G401 (cell line): ENCODE measurements at regions not wholly inside any gene's neighbourhood (a gene's known extent, or its start where the extent isn't known, plus 50 kb on each side); places are given as distances from the start of the nearest gene placed in this dataset.

ENCODE experiments used
- DNase-seq: peaks from one replicate; pipeline ENCODE4 v3.0.0-alpha.2; 2015; ENCODE audit warnings: low spot score
- in situ Hi-C: cut with HindIII; loops from 2 replicates; pipeline ENCODE4 v1.10.0; 2016; ENCODE audit warnings: low sequenced_read_pairs, mixed read lengths

DNA sequence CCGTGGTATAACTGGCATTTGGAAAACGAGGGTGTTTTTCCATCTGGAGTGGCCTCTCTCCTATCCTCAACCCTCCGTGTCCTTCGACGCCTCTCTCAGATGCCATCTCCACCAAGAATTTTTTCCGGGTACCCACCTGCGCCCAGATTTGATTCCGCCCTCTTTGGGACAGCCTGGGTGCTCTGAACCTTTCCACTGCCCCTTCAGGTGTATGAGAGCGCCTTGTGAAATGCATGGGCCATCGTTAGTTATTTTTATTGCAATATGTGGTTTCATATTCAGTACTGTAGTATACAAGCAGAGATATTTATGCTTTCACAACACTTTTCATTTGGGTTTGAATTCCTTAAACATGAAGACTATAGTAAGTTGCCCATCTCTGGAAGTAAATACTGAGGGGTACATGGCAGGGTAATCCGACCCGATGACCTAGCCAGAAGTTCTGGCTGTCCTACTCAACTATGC is 78.2 kb upstream of the IFNE start:
- no peak for DNase-seq
- in situ Hi-C loops, result no loop called here

GRCh38 chr9:21561502-21561901 is 79.4 kb upstream of the IFNE start:
- no peak for DNase-seq
- in situ Hi-C loops, result no loop called here

DNA sequence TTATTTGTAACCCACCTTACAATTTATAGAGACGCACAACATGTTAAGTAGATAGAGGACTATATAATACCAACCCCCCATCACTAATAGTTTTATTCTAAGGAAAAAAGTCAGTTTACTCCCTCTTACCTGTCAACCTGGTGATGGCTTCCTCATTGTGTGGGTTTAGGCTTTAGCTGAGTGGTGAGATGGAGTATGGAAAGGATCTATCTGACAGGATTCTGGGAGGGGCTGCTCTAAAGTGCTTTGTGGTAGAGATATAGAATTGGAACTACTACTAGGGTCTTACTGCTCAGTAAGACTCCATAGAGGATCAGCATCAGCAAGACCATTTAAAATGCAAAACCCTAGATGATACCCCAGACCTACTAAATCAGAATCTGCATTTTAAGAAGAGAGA is 82.1 kb upstream of the IFNE start:
- in situ Hi-C loops, result no loop called here
- no peak for DNase-seq

DNA sequence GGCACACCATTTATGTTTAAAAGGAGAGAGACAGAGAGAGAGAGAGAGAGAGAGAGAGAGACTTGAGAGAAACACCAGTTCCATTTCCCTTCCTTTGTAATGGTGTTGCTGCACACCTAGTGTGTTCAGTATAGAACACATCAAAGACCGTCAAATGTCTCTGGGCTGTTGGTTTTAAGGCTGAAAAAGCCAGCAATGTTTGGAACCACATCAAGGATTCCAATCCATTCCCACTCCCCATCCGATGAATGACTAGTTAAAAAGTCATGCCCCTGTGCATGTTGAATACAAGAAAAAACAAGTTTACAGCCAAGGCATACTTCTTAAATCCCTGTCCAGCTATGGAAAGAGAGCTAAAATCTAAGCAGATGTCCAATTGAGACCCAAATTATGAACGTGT is 83.0 kb upstream of the IFNE start:
- in situ Hi-C loops, result no loop called here
- no peak for DNase-seq

- in situ Hi-C loops, result no loop called here
- DNase-seq, result no peak
Observed at GRCh38 chr9:21567926-21568325, 85.8 kb upstream of the IFNE start.

DNA sequence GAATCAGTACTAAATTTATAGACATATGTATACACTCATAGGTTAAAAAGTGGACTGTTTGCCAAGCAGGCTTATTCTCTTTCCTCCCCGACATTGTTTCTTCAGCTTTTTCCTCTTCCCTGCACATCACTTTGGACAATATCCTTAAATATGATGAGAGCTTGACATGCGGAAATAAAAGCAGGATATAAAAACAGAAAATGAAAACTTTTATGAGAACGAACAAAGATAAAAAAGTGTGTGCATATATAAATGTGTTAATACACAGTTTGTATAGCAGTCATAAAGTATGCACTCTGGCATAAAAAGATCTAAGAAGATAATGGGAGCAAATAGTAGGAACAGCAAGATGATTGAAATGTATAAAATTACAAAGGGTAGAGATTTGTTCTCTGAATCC is 86.4 kb upstream of the IFNE start:
- in situ Hi-C loops, result no loop called here
- no peak for DNase-seq

DNA sequence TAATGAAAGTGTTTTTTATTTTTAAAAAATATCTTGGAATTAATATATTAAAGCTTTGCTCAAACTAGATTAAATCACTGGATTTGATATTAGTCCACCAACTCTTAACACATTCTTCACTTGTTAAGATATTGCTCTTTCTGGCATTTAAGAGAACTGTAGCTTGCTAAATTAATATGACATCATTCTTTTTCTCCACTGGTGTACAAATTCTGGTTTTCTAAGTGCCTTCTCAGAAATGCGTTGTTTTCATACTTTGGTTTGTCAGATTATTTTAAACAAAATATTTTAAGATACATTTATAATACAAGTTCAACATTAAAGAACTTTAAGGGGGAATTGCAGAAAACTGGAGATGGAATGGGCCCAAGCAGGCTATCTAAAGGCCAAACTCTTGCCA is 87.6 kb upstream of the IFNE start:
- DNase-seq, result no peak
- in situ Hi-C loops, result no loop called here

DNA sequence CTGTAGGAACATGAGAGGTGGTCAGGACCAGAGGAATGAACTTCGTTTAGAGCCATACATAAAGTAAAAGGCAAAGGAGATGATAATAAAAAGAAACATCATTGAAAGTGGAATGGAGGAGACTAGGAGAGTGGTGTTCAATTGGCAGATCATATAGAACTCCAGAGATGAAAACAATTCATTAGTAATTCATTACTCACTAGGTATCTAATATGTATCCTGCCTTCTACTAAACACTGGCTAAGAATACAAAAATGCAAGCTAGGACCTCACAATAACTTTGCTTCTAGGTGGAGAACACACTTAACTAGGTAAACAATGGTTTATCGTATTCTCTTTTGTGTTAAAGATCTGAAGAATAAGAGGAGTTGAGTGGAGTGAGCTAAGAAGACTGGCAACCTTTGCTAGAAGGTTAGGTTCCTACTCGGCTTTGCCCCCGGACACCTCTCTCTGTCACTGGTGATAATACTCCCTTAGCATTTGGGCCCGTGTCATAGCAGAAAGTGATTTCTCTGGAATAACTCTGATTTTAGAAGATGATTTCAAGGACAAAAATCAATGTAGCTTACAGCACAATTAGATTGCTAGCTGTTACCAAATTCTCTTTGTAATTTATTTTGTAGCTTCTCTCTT is 88.6 kb upstream of the IFNE start:
- peak; percentile 45 for DNase-seq
- in situ Hi-C loops, result no loop called here

GRCh38 chr9:21574261-21574660 is 92.1 kb upstream of the IFNE start:
- in situ Hi-C loops, result no loop called here

DNA sequence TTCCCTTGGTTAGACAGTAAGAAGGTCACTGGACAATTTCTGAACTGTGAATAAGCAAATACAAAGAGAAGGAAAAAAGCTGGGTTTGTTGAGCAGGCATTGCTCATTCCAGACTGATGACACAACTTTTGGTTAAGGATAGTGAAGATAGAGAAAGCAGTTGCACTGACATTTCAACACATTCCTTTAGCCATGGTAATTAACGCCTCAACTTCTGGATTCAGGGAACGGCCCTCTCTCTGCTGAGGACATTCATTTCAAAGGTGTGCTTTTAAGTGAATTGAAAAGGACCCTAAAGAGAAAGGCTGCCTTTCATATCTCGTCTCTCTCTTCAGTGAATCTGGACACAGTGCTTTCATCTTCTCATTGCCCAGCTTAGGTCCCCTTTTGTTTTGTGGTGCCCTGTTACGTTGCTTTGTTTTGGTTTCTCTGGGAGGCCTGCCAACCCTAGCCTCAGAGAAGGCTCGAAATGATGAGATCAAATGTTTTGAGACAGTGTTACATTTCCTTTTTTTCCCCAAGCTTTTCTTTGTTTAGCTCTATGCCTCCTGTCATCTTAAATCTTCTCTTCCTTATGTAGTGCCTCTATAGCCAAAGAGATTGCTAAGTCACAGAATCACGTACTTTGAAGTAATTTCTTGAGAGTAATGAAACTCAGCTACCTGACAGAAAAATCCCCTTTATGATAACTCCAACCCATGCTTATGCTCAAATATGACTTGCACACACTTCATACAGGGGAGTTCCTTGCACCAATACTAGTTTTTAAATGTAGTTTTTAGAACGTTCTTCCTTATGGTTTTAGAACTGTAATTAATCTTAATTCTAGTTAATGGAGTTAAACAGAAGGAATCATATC is 94.4 kb upstream of the IFNE start:
- in situ Hi-C loops, result no loop called here
- no peak for DNase-seq

More at GRCh38 chr9:21574261-21574660, 92.1 kb upstream of the IFNE start:
- DNase-seq, result no peak

DNA sequence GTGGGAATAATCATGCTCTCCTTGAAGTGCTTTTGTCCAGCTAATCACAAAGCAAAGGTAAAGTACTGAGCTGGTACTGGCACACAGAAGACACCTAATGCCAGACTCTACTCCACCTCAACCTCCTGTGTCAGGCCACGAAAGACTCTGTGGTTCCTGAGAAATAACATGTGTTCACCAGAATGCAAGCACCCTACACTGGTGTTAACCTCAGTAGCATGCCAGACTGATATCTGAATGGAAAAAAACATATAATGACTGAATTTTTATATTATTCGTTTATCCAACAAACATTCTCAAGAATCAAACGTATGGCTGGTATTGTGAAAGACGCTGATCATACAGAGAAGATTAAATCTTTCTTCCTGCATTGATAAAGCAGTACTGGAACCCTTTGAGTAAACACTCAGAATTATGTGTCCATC is 97.1 kb upstream of the IFNE start:
- DNase-seq, result no peak
- in situ Hi-C loops, result no loop called here

- in situ Hi-C loops, result no loop called here
- no peak for DNase-seq
Observed at GRCh38 chr9:21579743-21580142, 97.6 kb upstream of the IFNE start.

DNA sequence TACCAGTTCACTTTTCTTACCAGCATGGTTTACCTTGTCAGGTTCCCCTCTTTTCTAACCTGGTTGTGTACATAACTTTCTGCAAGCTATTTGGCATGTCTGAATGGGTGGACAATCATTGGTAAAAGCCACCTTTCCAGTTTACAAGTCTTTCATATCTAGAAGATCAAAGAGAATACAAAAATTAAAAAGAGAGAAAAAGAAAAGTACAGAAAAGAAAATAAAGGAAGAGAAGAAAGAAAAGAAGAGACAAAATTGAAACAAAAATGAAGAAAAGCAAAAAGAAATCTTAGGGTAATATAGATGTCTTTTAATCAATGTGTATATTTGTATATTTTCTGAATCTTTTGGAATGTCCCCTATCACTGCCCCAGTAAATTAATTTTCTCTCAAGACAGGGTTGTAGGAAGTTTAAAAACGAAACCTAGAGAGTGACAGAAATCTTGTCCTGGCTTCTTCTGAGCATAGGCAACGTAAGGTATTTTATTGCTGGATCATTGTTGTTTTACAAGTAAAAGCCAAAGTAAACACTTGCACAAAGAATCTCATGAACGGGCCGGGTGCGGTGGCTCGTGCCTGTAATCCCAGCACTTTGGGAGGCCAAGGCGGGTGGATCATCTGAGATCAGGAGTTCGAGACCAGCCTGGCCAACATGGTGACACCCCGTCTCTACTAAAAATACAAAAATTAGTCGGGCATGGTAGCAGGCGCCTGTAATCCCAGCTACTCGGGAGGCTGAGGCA is 98.7 kb upstream of the IFNE start:
- in situ Hi-C loops, result no loop called here
- no peak for DNase-seq

DNA sequence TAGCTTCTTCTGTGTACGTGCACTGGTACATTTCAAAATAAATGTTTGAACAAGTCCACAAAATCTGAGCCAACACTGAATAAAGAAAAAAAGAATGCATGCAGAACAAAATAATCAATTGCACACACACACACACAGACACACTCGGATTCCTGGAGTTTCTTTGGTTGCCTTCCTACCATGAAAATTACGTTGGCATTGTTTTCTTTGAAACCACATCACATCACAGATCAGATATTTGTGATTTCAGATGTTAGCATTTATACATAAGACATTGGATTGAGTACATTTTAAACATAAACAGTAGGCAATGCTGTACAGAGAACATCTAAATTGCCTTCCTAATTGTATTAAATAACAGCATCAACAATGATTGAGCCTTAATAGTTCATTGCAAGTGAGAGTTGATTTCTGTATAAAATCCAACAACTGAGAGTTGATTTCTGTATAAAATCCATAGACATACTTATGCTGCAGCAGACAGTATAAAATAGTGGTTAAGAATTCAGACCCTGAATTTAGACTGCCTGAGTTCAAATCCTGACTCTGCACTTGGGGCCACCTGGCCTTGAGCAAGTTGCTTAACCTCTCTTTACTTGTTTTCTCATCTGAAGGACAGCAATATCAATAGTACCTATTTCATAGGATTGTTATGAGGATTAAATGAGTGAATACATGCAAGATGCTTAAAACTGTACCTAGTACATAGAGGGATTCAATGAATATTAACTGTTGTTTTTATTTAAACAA is 101.7 kb upstream of the IFNE start:
- in situ Hi-C loops, result no loop called here
- DNase-seq, result no peak

DNA sequence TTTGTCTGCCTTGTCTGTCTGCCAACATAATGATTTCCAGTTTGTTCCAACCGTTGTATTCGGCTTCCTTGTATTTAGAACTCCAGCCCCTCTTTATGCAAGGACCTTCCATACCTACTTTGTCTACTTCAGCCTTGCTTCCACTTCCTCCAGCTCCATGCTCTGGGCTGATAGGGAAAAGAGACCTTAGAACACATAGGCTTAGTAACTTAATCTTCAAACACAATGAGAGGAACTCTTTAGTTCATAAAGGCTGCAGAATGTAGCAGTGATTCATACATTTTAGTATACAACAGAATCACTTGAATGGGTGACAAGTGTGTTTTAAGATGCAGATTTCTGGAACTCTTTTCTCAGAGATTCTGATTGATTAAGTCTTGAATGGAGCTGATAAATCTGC is 102.8 kb upstream of the IFNE start:
- in situ Hi-C loops, result no loop called here
- DNase-seq, result no peak

- no peak for DNase-seq
- in situ Hi-C loops, result no loop called here
Observed at GRCh38 chr9:21585756-21586752, 103.9 kb upstream of the IFNE start.

DNA sequence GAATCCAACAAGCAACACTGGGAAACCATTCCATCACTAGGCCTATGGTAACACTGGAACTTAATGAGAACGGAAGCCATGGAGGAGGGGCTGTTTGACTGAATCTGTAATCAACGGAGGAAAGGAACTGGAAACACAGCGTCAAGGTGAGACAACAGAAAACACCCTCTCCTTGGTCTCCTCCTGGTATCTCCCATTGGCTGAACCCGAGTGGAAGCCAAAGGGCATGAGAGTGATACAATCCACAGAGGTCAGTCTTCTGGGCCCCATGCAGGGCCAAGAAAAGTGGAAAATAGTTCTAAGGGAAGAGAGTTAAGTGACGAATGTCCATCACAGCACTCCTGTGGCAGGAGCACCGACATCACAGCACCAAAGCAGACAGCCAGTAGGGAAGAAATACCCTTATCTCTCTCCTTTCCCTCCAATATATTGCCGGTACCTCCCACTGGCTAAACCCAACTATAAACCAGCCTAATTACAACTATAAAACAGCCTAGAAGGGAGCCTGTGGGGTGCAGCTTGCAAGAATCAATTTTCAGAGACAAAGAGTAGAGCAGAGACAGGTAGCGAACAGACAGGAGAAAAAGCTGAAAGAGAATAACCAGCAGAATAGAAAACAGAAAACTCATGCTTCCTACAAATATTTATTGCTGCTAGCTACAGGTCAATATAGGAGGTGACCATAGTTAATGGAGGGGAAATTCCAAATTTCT is 107.4 kb upstream of the IFNE start:
- in situ Hi-C loops, result no loop called here
- DNase-seq, result no peak
